Mucosa of descending colon (tissue), 3 donors: ENCODE measurements at regions not wholly inside any gene's neighbourhood (a gene's known extent, or its start where the extent isn't known, plus 50 kb on each side); places are given as distances from the start of the nearest gene placed in this dataset.

Experiments
- ATAC-seq: fragments of 200-7000 bp; cut with Tn5 transposase; one replicate; pipeline ENCODE4 v1.9.1; 2020; ENCODE audit warnings: mild to moderate bottlenecking, moderate library complexity
- DNase-seq, 3 donors: peaks; one replicate each; pipeline ENCODE4 v3.0.0-alpha.2; 2020
- H3K36me3 ChIP-seq: fragments of 200-600 bp; one replicate; pipeline ENCODE4 v1.8.0; 2021; ENCODE audit warnings: low read depth, mild to moderate bottlenecking
- H3K4me1 ChIP-seq: fragments of 200-600 bp; one replicate; pipeline ENCODE4 v1.8.0; 2021; ENCODE audit warnings: low read depth, mild to moderate bottlenecking
- H3K4me3 ChIP-seq: fragments of 200-600 bp; one replicate; pipeline ENCODE4 v1.8.0; 2021; ENCODE audit warnings: mild to moderate bottlenecking
- H3K9me3 ChIP-seq: fragments of 200-600 bp; one replicate; pipeline ENCODE4 v1.8.0; 2021; ENCODE audit warnings: mild to moderate bottlenecking
- CTCF ChIP-seq: fragments of 200-600 bp; IDR thresholded peaks from one replicate; pipeline ENCODE4 v1.8.0; 2022; ENCODE audit warnings: antibody characterized with exemption, mild to moderate bottlenecking
- intact Hi-C, 2 donors: fragments of 100-400 bp; cut with DNase I in 1 of 2; cut with micrococcal nuclease in 1 of 2; formaldehyde crosslinking; loops; one replicate each; pipeline versions ENCODE4 v1.11.0 to v1.11.1; 2022; cut with DNase I, micrococcal nuclease
- donor health status: DM: no; HTN: no; CAD: no; lungs with moderate emphysema.
- donor health status: DM: no; HTN: no; CAD: no.
- donor health status: DM: no; HTN: yes; CAD: no.

- Histone ChIP-seq H3K4me1 (no peaks in the 10 kb centered on the region), H3K4me3 (no peak overlapping the region), H3K9me3 (no peaks in the 10 kb centered on the region), H3K36me3 (no peaks in the 10 kb centered on the region)
- DNase-seq (no peak), ATAC-seq (no peak)
- intact Hi-C loops, result no loop called here
- TF ChIP-seq CTCF, result no peak
Observed at GRCh38 chr22:48342016-48342415, 1485.7 kb downstream of the BRD1 start.

- Histone ChIP-seq H3K36me3 (no peaks in the 10 kb centered on the region), H3K9me3 (no peaks in the 10 kb centered on the region), H3K4me1 (no peaks in the 10 kb centered on the region), H3K4me3 (no peak overlapping the region)
- intact Hi-C loops, result no loop called here
- DNase-seq (no peak), ATAC-seq (no peak)
- no peak for TF ChIP-seq CTCF
Observed at GRCh38 chr22:48340727-48341709, 1486.7 kb downstream of the BRD1 start.

- DNase-seq, result no peak
- TF ChIP-seq CTCF, result no peak
Observed at GRCh38 chr22:48340191-48340590, 1487.5 kb downstream of the BRD1 start.

GRCh38 chr22:48338793-48339705, 1488.6 kb downstream of the BRD1 start:
- H3K4me1 ChIP-seq, result no peaks in the 10 kb centered on the region
- ATAC-seq (no peak), DNase-seq (no peak)
- no peaks in the 10 kb centered on the region for H3K36me3 ChIP-seq
- H3K4me3 ChIP-seq, result no peak overlapping the region
- TF ChIP-seq CTCF, result no peak
- intact Hi-C loops, result no loop called here
- no peaks in the 10 kb centered on the region for H3K9me3 ChIP-seq

More at GRCh38 chr22:48340191-48340590, 1487.5 kb downstream of the BRD1 start:
- no peak for ATAC-seq
- H3K4me3 ChIP-seq, result no peak overlapping the region
- H3K36me3 ChIP-seq, result no peaks in the 10 kb centered on the region
- H3K9me3 ChIP-seq, result no peaks in the 10 kb centered on the region
- intact Hi-C loops, result no loop called here
- H3K4me1 ChIP-seq, result no peaks in the 10 kb centered on the region

GRCh38 chr22:48337957-48338792, 1489.5 kb downstream of the BRD1 start:
- DNase-seq (no peak), ATAC-seq (no peak)
- intact Hi-C loops, result no loop called here

More at GRCh38 chr22:48337957-48338792, 1489.5 kb downstream of the BRD1 start:
- Histone ChIP-seq H3K4me1 (no peaks in the 10 kb centered on the region), H3K9me3 (no peaks in the 10 kb centered on the region), H3K36me3 (no peaks in the 10 kb centered on the region), H3K4me3 (no peak overlapping the region)
- no peak for TF ChIP-seq CTCF
